ENCODE measurements at regions not wholly inside any gene's neighbourhood (a gene's known extent, or its start where the extent isn't known, plus 50 kb on each side); places are given as distances from the start of the nearest gene placed in this dataset.

- H3K36me3 ChIP-seq: no peaks in the 10 kb centered on the region
- WGBS: 59% methylated on average over 35 of the region's 44 CpGs
- H3K27me3 ChIP-seq: no peaks in the 10 kb centered on the region
- TF ChIP-seq, protein P1, sequence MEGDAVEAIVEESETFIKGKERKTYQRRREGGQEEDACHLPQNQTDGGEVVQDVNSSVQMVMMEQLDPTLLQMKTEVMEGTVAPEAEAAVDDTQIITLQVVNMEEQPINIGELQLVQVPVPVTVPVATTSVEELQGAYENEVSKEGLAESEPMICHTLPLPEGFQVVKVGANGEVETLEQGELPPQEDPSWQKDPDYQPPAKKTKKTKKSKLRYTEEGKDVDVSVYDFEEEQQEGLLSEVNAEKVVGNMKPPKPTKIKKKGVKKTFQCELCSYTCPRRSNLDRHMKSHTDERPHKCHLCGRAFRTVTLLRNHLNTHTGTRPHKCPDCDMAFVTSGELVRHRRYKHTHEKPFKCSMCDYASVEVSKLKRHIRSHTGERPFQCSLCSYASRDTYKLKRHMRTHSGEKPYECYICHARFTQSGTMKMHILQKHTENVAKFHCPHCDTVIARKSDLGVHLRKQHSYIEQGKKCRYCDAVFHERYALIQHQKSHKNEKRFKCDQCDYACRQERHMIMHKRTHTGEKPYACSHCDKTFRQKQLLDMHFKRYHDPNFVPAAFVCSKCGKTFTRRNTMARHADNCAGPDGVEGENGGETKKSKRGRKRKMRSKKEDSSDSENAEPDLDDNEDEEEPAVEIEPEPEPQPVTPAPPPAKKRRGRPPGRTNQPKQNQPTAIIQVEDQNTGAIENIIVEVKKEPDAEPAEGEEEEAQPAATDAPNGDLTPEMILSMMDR (IDR thresholded peaks at IDR 0.05): no peak
- TF ChIP-seq POLR2A (IDR thresholded peaks at IDR 0.05; ENCODE audit: low read depth) (no peak), EP300 (IDR thresholded peaks at IDR 0.05) (no peak), POLR2AphosphoS5 (IDR thresholded peaks at IDR 0.05) (no peak)
- intact Hi-C loops (cut with DNase I): no loop called here
- DNase-seq (ENCODE audit: extremely low spot score): no peak
- peak overlapping the region in 2 of 4 donors; percentile 7 to 49 for H3K4me3 ChIP-seq
- H3K27ac ChIP-seq (replicated peaks in 1 of 4): peak overlapping the region in 1 of 4 donors; percentile 19
- peaks cover 0 to 7% (median 0%) of the 10 kb centered on the region in 4 donors for H3K4me1 ChIP-seq
- no peaks in the 10 kb centered on the region for H3K9me3 ChIP-seq
Observed at GRCh38 chr18:75125382-75126331, 83.3 kb downstream of the PTGR3 start.

- H3K27ac ChIP-seq (replicated peaks in 1 of 4): peak overlapping the region in 1 of 4 donors; percentile 19
- DNase-seq (ENCODE audit: extremely low spot score): no peak
- no peaks in the 10 kb centered on the region for H3K9me3 ChIP-seq
- WGBS: 92% methylated on average over 10 of the region's 16 CpGs
- H3K27me3 ChIP-seq: no peaks in the 10 kb centered on the region
- no peak for TF ChIP-seq POLR2A (IDR thresholded peaks at IDR 0.05; ENCODE audit: low read depth)
- no peak for TF ChIP-seq POLR2AphosphoS5 (IDR thresholded peaks at IDR 0.05)
- H3K36me3 ChIP-seq: no peaks in the 10 kb centered on the region
- H3K4me1 ChIP-seq: peaks cover 0 to 4% (median 0%) of the 10 kb centered on the region in 4 donors
- peak overlapping the region in 1 of 4 donors; percentile 49 for H3K4me3 ChIP-seq
- intact Hi-C loops (cut with DNase I): no loop called here
Observed at GRCh38 chr18:75124991-75125381, 84.0 kb downstream of the PTGR3 start.

- intact Hi-C loops (cut with DNase I): no loop called here
- WGBS: 91% methylated on average over 14 of the region's 14 CpGs
- H3K9me3 ChIP-seq: no peaks in the 10 kb centered on the region
- H3K4me1 ChIP-seq: peaks cover 0 to 4% (median 0%) of the 10 kb centered on the region in 4 donors
- H3K4me3 ChIP-seq: no peak overlapping the region
- H3K27me3 ChIP-seq: no peaks in the 10 kb centered on the region
- no peaks in the 10 kb centered on the region for H3K36me3 ChIP-seq
- no peak for TF ChIP-seq POLR2A (IDR thresholded peaks at IDR 0.05; ENCODE audit: low read depth)
- no peak for TF ChIP-seq EP300 (IDR thresholded peaks at IDR 0.05)
- TF ChIP-seq, protein P1 (IDR thresholded peaks at IDR 0.05): no peak
- no peak for TF ChIP-seq POLR2AphosphoS5 (IDR thresholded peaks at IDR 0.05)
- DNase-seq (ENCODE audit: extremely low spot score): no peak
- no peak overlapping the region for H3K27ac ChIP-seq (replicated peaks in 1 of 4)
Observed at GRCh38 chr18:75124551-75124950, 84.4 kb downstream of the PTGR3 start.

- intact Hi-C loops (cut with DNase I): no loop called here
- Histone ChIP-seq H3K4me1 (peaks cover 0 to 4% (median 0%) of the 10 kb centered on the region in 4 donors), H3K27ac (replicated peaks in 1 of 4) (no peak overlapping the region), H3K36me3 (no peaks in the 10 kb centered on the region), H3K4me3 (no peak overlapping the region), H3K9me3 (no peaks in the 10 kb centered on the region), H3K27me3 (no peaks in the 10 kb centered on the region)
- TF ChIP-seq EP300 (IDR thresholded peaks at IDR 0.05) (no peak), POLR2A (IDR thresholded peaks at IDR 0.05; ENCODE audit: low read depth) (no peak), POLR2AphosphoS5 (IDR thresholded peaks at IDR 0.05) (no peak)
- TF ChIP-seq, protein P1 (IDR thresholded peaks at IDR 0.05): no peak
- no peak for DNase-seq (ENCODE audit: extremely low spot score)
- 94% methylated on average over 7 of the region's 12 CpGs for WGBS
Observed at GRCh38 chr18:75123113-75123512, 85.8 kb downstream of the PTGR3 start.

DNA sequence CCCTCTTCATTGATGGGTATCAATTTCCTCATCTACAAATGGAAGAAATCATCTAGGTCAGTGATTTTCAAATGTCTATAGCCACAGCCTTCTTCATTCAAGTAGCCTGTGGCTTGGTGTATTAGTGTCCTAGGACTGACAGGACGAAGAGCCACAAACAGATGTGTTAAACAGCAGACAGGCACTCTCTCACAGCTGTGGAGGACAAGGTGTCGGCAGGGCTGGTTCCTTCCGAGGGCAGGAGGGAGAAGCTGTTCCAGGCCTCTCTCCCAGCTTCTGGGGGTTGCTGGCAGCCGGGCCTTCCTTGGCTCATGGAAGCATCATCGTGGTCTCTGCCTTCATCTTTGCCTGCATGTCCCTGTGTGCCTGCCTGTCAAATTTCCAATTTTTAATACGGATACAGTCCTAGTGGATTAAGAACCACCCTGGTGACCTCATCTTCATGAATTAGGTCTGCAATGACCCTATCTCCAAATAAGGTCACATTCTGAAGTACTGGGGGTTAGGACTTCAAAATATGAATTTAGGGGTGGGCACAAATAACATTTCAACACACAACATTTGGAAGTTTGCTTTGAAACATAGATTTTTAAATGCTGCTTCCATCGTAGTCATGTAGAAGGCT is 86.5 kb downstream of the PTGR3 start:
- DNase-seq (ENCODE audit: extremely low spot score): no peak
- Histone ChIP-seq H3K9me3 (no peaks in the 10 kb centered on the region), H3K4me1 (peaks cover 0 to 4% (median 0%) of the 10 kb centered on the region in 4 donors), H3K27me3 (no peaks in the 10 kb centered on the region), H3K4me3 (no peak overlapping the region), H3K27ac (replicated peaks in 1 of 4) (no peak overlapping the region), H3K36me3 (no peaks in the 10 kb centered on the region)
- WGBS: 82% methylated on average over 5 of the region's 7 CpGs
- TF ChIP-seq POLR2A (IDR thresholded peaks at IDR 0.05; ENCODE audit: low read depth): no peak
- no peak for TF ChIP-seq EP300 (IDR thresholded peaks at IDR 0.05)
- TF ChIP-seq POLR2AphosphoS5 (IDR thresholded peaks at IDR 0.05): no peak
- TF ChIP-seq, protein P1 (IDR thresholded peaks at IDR 0.05): no peak
- intact Hi-C loops (cut with DNase I): no loop called here

Measured in esophagus muscularis mucosa (tissue), 4 donors.